GM18511 (cell line): ENCODE measurements at regions not wholly inside any gene's neighbourhood (a gene's known extent, or its start where the extent isn't known, plus 50 kb on each side); places are given as distances from the start of the nearest gene placed in this dataset.

Experiments used
- ATAC-seq: cut with Tn5 transposase; IDR thresholded peaks from one replicate; pipeline ENCODE4 v1.9.1; 2021; ENCODE audit warnings: mild to moderate bottlenecking, moderate library complexity; ENCODE audit not compliant: unreplicated experiment

DNA sequence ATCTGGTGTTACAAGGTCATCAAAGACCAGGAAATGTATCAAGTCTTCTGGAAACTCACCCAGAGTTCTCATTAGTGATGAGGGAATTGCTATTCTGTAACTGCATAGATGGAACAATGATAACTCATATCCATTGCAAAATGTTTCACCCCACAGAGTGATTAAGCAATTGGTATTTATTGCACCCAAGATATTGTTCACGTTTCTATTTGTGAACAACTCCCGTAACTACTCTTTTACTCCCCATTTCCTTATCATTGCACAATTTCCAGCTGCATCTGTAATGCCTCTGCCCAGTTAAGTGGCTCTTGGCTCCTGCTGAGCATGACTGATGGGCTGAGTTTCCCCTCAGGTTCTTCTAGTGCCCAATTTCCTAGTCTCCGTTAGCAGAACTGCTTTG, 108.7 kb upstream of the PRICKLE1 start:
- no peak for ATAC-seq

DNA sequence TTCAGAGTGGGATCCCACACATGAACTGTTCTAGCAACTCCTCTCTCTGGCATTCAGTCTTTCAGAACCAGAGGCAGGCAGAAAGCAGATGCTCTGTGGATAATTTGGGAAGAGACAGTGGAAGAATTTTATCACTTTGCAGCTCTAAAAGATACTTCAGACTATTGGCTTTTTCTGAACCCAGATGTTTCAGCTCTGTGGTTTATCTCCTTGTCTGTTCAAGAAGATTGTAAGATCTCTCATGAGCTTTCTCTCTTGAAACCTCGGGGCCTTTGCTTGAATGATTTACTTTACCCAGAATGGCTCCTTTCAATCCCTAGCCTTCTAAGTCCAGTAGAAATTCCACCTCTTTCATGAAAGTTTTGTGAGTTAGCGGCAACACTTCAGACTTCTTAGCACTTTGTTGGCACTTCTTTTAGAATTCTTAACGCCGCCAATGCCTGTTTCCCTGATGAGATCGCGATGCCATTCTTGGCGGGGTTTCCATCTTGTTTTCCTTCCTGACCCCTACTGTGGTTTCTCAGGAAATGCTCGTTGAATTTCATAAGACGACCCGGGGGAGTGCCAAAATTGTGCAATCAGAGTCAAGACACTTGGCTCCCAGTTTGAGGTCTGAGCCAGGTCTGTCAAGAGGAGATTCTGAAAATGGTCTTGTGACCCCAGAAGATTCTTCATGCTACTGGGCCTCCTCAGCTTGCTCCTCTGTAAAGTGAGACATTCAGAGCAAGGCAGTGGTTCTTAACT, 107.0 kb upstream of the PRICKLE1 start:
- no peak for ATAC-seq

- ATAC-seq, result no peak
These were observed 106.0 kb upstream of the PRICKLE1 start for GRCh38 chr12:42695490-42695995.

GRCh38 chr12:42692749-42693148, 103.2 kb upstream of the PRICKLE1 start:
- ATAC-seq, result no peak

DNA sequence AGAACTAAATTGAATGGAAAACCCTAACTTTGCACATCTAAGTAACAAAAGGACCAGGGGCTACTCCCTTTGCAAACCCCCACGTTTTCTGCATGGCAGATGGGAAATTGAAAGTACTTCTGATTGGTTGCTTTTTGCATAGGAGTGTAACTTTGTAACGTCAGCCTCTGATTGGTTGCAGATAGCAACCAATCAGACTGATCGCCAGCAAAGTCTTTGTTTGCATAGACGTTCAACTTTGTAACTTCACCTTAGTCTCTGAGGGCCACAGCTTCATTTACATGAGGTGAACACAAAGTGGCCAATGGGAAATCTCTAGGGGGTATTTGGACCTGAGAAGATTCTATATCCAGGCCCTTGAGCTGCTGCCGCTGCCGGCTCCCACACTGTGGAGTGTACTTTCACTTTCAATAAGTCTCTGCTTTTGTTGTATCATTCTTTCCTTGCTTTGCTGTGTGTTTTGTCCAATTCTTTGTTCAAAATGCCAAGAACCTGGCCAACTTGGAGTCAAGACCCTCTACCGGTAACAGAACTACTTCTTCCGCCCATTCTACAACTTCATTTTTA, 102.5 kb upstream of the PRICKLE1 start:
- no peak for ATAC-seq

DNA sequence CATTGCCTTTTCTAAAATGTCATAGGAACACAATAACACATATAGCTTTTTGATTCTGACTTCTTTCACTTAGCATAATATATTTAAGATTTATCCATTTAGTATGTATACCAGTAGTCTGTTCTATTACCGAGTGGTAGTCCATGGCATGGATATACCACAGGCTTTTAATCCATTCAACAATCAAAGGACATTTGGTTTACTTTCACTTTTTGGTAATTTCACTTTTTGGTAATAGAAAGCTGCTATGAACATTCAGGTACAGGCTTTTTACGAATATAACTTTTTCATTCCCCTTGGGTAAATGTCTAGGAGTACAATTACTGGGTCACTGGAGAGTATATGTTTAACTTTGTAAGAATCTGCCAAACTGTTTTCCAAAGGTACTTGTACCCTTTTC, 100.7 kb upstream of the PRICKLE1 start:
- ATAC-seq, result no peak

DNA sequence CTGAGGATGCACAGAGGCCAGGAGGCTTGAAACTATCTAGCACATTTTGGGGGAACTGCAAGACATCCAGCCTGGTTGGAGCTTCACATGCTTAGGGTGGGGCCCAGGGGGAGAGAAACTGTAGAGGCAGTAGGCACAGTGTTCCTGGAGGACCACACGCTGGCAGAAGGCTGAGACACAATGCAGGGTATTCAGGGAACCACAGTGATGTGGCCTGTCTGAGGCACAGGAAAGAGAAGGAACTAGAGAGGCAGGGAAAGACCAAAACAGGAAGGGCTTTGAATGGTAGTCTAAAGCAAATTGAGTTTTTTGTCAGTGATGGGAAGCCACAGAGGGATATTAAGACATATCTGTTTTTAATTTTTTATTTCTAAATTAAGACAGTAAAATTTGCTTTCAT, 100.2 kb upstream of the PRICKLE1 start:
- no peak for ATAC-seq

GRCh38 chr12:42686514-42687172, 97.1 kb upstream of the PRICKLE1 start:
- ATAC-seq, result no peak

GRCh38 chr12:42684802-42685071, 95.2 kb upstream of the PRICKLE1 start:
- no peak for ATAC-seq

DNA sequence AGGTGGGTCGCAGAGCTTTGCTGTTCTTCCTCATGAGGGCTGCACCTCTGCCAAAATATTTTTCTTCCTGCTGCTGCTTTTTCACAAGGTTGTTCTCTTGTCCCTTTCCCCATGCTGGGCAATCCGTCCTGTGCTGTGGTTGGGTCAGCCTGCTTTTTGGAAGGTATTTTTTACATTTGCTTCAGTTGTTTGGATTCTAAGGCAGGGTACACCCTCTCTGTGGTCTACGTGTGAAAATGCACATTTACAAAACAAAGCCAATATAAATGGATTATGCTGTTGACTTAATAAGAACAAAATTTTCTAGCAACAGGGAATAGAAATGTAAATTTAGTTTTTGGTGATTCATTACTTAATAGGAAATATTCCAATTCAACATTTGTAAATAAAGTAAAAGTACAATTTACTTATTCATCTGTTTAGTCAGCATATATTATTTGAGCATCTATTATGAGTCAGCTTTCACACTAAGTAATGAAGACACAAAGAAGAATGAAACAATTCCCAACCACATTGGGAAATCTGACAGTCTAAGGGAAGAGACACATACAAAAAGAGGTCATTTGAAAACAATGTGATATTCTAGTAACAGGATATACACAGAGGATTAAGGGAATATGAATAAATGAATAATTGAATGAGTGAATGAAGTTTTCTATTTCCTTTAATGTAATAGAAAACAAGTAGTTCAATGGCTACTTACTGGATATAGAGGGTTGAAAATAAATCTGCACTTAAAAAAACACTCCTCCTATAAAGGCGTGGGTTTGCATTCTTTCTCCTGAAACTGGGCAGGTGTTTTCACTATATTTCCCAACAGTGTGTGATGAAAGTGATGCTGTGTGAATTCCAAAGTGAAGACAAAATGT, 94.6 kb upstream of the PRICKLE1 start:
- no peak for ATAC-seq

DNA sequence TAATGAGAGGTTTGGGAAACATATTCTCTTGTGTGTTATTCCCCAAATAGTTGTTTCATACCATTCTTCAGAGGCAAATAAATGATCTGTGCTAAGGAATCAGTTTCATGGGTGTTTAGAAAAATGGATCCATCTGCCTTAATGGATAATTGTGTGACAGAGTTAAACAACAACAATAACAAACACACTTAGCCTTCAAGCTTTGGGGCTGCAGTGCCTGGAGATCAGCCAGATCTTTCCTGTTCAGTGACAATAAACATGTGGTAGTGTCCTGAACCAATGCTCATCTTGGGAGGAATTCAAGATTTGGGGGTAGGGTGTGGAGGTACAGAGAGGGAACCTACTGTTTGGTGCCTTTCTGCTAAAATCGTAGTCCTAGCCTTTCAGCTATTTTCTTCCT, 93.7 kb upstream of the PRICKLE1 start:
- ATAC-seq, result no peak

DNA sequence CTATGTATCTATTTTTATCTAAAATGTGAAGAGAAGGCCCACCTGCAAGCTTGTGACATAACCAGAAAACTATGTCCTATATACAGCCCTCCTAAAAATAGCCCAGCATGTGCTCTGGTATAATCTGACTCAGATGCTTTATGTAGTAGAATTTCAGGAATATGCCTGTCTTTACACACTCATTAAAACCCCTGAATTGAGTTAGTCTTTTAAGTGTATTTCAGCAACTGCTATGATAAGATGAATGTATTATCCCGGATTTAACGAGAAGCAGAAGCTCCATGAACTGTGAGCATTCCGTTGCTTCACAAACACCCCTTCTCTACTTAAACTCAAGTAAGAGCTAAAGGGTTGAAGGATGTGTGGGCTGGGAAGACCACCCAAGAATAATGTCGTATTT, 89.9 kb upstream of the PRICKLE1 start:
- no peak for ATAC-seq

DNA sequence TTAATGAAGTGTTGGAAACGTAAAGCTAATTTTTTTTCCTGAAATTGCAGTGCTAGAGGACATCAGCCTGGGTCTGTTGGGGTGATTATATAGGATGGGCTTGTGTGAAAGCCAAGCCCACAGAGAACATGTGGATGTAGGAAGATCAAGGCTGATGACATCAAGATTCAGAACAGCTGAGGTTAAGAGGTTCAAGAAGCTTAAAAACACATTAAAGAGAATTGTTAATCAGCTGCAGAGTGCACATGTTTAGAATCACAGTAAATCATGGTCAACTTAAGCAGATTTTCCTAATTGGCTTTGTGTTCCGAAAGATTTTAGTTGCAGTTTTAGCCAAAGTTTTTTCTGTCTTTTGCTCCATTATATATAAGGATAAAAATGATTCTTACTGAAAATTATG, 87.9 kb upstream of the PRICKLE1 start:
- ATAC-seq, result no peak

- ATAC-seq, result no peak
These were observed 84.0 kb upstream of the PRICKLE1 start for GRCh38 chr12:42673535-42673934.

DNA sequence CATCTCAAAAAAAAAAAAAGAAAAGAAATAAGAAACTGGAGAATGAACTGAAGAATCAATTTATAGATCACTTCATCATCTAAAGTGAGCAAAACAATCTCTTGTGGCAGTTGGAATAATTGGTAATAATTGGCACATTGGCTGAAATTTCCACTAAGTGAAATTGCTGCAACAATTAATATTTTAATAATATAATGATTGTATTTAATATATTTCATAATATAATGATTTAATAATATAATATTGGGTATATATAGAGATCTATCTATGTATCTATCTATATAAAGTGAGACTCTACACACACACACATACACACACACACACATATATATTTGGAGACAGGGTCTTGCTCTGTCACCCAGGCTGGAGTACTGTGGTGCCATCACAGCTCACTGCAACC, 81.2 kb upstream of the PRICKLE1 start:
- no peak for ATAC-seq

DNA sequence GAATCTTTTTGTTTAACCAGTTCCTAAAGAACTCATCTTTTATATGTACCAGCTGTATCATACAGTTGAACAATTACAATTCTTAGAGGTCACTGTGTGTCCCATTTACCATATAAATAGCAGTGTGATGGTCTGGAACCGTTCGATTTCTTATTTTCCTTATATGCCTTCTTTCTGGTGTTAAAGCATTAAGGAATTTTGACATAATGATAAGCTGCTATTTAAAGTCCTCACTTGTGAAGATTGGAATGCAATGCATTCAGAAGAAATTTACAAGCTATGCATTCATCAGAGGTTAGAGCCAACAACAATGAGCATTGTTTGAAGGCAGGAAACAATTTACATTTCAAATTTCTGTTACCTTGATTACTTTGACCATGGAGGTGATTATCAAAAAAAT, 80.0 kb upstream of the PRICKLE1 start:
- no peak for ATAC-seq

DNA sequence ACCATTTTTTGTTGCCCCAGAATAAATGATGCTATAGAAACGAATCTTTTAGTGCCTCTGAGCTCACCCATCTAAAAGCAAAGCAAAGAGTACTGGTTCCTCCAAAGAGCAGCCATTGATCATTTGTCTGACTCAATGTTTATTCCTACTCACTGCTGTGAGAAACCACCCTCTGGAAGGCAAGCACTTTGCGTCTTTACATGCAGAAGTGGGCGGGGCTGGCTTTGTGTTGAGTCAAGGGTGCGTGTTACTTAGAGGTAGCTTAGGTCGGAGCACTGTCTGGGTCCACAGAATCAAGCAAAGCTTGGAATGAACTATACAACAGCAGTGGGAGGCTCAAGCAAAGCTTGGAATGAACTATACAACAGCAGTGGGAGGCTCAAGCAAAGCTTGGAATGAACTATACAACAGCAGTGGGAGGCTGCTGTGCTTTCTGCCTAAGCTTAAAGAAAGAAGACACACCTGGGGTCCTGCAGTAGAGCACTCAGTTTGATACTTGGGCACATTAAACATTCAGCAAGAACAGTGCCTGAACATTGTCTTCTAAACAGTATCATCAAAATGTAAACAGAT, 77.2 kb upstream of the PRICKLE1 start:
- ATAC-seq, result no peak

DNA sequence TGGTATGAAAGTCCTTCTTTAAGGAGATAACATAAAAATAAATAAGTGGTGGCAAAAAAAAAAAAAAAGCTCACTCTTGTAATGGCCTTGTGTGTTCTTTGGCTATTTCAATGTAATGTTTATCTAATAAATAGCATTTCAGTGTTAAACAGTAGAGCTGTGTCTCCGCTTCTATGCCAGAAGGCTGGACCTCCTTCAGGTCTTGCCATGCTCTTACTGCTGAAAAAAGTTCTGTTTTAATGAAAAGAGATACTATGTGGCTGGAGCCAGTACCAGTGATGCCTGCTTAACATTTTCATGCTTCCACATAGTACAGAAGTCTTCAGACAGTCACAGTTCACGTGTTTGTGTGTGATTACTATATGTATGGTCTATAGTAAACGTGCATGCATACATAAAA, 74.1 kb upstream of the PRICKLE1 start:
- ATAC-seq, result no peak

DNA sequence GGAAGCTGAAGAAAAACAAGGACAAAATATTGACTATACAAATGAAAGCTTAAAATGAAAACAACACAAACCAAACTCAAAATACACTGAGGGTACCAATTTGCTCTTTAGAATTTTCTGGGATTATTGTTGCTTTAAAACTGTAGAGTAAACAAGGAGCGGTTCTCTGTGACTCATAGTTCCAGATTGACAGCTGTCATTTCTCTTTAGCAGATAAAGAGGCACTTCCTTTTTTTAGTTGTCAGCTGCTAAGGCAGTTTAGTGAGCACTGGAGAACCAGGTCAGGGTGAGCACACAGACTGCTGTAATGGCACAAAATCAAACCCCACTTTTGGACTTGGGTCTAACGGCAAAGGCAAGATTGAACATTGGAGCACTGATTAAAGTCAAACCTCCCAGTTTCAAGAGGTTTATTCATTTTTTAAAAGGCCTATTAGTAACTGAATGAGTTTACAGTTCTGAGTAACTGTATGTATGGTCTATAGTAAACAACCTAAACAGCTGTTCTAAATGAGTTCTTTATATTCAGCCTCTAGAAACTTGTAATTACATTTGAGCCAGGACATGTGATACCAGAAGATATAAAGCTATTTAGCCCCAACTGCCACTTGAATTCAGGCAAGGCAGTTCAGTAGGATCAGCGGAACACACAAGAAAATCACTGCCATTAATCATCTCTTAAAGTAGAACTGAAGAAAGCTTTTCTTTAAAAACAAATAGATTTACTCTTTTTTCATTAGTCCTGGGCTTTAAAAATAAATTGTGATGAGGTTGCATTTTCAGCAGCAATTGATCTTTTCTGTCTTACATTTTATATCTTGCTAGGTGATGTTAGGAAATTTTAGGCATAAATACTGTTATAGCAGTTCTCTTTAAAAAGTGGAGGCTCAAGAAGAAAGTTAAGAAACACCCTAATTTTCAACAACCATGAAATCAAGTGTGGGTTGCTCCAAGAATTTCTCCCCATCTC, 71.7 kb upstream of the PRICKLE1 start:
- no peak for ATAC-seq

GRCh38 chr12:42660117-42660516, 70.6 kb upstream of the PRICKLE1 start:
- ATAC-seq, result no peak
